Sigmoid colon (tissue), 4 donors: ENCODE measurements at regions not wholly inside any gene's neighbourhood (a gene's known extent, or its start where the extent isn't known, plus 50 kb on each side); places are given as distances from the start of the nearest gene placed in this dataset.

Experiments
- CTCF ChIP-seq, 4 experiments: fragments of 450-650 bp in 3 of 4; fragments of 200-600 bp in 1 of 4; IDR thresholded peaks; one replicate each; pipeline ENCODE4 v1.5.1; 2016 to 2019; ENCODE audit warnings: antibody characterized with exemption in 4 of 4, mild to moderate bottlenecking in 3 of 4, moderate library complexity in 2 of 4
- POLR2AphosphoS5 ChIP-seq, 4 donors: sonication (generic); formaldehyde crosslinking; IDR thresholded peaks; one replicate each; pipeline ENCODE4 v1.6.1; 2017; ENCODE audit warnings: antibody characterized with exemption in 4 of 4

DNA sequence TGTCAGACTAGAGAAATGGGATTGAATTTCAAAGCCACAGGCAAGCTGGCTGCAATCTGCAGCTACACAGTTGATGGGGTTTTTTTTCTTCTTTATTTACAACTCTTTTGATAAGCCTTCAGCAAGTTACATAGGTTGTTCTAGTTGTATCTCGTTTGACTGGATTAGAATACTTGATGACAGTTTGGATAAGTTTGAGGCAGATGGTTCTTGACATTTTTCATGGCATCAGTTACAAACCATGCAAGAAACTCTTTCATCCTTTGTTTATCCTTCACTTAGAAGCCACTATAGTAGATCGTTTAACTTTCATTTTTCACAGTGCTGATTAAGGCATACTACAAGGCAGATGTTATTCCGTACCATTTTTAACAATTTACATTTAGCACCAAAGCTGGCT, 238.9 kb downstream of the TOX3 start:
- TF ChIP-seq CTCF (IDR thresholded peaks at IDR 0.05): no peak
- no peak for TF ChIP-seq POLR2AphosphoS5 (IDR thresholded peaks at IDR 0.05)
